GDM1 (cell line): ENCODE measurements at regions not wholly inside any gene's neighbourhood (a gene's known extent, or its start where the extent isn't known, plus 50 kb on each side); places are given as distances from the start of the nearest gene placed in this dataset.

Source experiments
- DNase-seq: peaks from one replicate; lab custom pipeline; 2025; lab: John Stamatoyannopoulos, UW

- DNase-seq, result no peak
These were observed 54.7 kb upstream of the DSCAM start for GRCh38 chr21:40901691-40902090.

- no peak for DNase-seq
These were observed 55.3 kb upstream of the DSCAM start for GRCh38 chr21:40902299-40902698.

GRCh38 chr21:40902993-40903392 is 56.0 kb upstream of the DSCAM start:
- no peak for DNase-seq

GRCh38 chr21:40905251-40905650 is 58.3 kb upstream of the DSCAM start:
- DNase-seq, result no peak

GRCh38 chr21:40912375-40912774 is 65.4 kb upstream of the DSCAM start:
- DNase-seq, result no peak

- no peak for DNase-seq
These were observed 68.2 kb upstream of the DSCAM start for GRCh38 chr21:40915114-40915513.

GRCh38 chr21:40923407-40923806 is 76.4 kb upstream of the DSCAM start:
- no peak for DNase-seq

GRCh38 chr21:40923901-40924300 is 76.9 kb upstream of the DSCAM start:
- no peak for DNase-seq

GRCh38 chr21:40924641-40925040 is 77.7 kb upstream of the DSCAM start:
- DNase-seq, result no peak

- no peak for DNase-seq
These were observed 79.3 kb upstream of the DSCAM start for GRCh38 chr21:40926238-40926637.

- DNase-seq, result no peak
These were observed 82.9 kb upstream of the DSCAM start for GRCh38 chr21:40929833-40930232.

GRCh38 chr21:40931197-40931596 is 84.2 kb upstream of the DSCAM start:
- DNase-seq, result no peak

GRCh38 chr21:40936178-40936577 is 89.2 kb upstream of the DSCAM start:
- no peak for DNase-seq

- no peak for DNase-seq
These were observed 89.9 kb upstream of the DSCAM start for GRCh38 chr21:40936771-40937261.

GRCh38 chr21:40938078-40938477 is 91.1 kb upstream of the DSCAM start:
- DNase-seq, result no peak

GRCh38 chr21:40938611-40939010 is 91.7 kb upstream of the DSCAM start:
- DNase-seq, result no peak

GRCh38 chr21:40947713-40948112 is 100.8 kb upstream of the DSCAM start:
- DNase-seq, result no peak

GRCh38 chr21:40950970-40951369 is 104.0 kb upstream of the DSCAM start:
- no peak for DNase-seq

- DNase-seq, result no peak
These were observed 105.8 kb upstream of the DSCAM start for GRCh38 chr21:40952551-40953323.

- DNase-seq, result no peak
These were observed 117.7 kb upstream of the DSCAM start for GRCh38 chr21:40964691-40965090.

GRCh38 chr21:40967771-40968170 is 120.8 kb upstream of the DSCAM start:
- DNase-seq, result no peak

- DNase-seq, result no peak
These were observed 125.2 kb upstream of the DSCAM start for GRCh38 chr21:40972151-40972550.

- peak; percentile 10 for DNase-seq
These were observed 129.5 kb upstream of the DSCAM start for GRCh38 chr21:40976198-40977109.
